Hypothalamus (tissue), 51 donors: ENCODE measurements at regions not wholly inside any gene's neighbourhood (a gene's known extent, or its start where the extent isn't known, plus 50 kb on each side); places are given as distances from the start of the nearest gene placed in this dataset.
A peak's percentile ranks its signal among the peaks of the same experiment; 100 is the strongest.

ENCODE experiments used
- DNase-seq, 51 donors: peaks; one replicate each; lab custom pipeline; 2025; lab: John Stamatoyannopoulos, UW

DNA sequence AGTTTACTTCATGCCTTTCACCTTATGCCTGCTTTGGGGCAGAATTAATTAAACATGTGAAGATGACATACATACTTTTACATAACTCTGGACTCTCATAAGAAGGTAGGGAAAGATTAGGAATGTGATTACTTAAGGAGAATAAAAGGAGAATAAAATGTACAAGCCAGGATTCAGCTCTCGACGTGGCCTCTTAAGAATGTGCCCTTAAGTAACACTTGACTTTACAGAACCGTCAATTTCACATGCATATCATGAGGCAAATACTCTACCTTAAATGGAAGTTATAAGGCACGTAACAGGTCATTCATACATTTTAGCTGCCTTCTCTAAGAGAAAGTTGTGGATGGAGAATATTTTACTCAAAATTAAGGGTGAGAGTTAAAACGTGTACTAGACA lies 263.7 kb upstream of the LMCD1 start:
- no peak for DNase-seq

DNA sequence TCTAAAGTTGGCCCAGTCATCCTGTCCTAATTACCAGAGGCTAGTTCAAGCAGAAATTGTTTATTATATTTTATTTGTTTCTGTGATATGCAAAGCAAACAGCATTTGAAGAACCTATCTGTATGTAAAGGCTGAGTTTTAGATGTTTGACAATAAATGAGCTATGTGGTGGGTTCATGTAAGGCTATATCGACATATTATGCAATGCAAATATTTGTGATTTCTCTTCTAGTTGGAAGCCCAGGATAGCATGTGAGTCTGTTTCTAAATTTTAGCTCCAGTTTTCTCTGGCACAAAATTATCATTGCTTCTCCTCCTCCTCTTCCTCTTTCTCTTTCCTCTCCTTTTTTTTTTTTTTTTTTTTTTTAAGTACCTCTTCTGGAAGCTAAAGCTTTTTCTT lies 263.2 kb upstream of the LMCD1 start:
- DNase-seq, result no peak

DNA sequence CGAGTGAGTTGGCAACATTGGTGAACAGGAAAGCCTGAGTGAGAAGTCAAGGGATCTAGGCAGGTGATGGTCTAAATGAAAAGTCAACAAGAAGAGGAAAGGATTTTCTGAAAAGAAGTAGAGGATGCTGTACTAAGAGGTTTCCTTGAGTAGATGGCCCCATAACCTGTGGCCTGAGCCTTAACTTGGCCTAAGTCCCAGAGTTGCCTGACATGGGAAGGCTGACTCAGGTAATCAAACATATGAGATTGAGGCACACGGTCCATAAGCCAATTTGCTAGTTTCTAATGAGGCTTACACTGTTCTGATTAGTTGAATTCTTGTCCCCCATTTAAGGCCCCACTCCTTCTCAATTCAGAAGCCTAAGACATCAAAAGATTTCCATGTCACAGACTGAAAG lies 262.5 kb upstream of the LMCD1 start:
- no peak for DNase-seq

DNA sequence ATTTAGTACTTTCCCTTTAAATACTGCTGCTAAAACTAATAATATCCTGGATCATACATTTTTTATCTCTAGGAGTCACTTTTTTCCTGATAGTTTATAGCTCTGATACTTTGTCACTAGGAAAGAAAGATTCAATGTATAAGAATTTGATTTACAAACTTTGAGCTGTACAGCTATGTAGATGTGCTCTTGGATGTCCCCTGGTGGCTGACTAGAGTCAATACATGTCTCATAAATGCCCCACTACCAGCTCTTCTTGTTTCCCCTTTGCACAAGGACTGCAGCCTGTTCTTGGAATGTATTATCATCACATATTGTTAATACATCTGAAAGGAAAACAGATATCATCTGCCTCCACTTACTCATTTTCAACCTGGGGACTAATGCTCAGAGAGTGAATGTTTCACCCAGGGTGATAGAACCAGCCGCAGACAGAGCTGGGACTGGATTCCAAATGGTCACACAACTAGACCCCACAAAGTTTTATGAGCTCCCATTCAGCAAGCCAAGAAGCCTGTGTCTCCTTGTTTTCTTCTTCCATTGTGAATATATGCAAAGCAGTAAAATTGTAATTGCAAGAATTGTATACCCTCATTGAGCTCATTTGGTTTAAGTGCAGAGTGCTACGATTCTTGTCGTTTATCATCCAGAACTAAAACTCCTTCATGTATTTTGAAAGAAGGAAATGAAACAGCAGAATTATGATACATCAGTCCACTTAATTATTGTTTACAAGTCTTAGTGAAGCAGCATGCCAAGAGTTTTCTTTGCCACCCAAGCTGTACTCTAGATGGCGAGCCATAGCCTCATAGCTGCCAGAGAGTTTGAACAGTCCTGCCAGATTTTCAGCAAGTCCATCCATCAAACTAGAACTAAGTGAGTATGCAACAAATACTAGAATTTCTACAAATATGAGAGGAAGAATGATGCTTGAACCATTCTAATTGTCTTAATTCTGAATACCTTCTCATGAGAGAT lies 261.6 kb upstream of the LMCD1 start:
- DNase-seq, result peak in 7 of 51 donors; percentile 1 to 20 (median 6)

DNA sequence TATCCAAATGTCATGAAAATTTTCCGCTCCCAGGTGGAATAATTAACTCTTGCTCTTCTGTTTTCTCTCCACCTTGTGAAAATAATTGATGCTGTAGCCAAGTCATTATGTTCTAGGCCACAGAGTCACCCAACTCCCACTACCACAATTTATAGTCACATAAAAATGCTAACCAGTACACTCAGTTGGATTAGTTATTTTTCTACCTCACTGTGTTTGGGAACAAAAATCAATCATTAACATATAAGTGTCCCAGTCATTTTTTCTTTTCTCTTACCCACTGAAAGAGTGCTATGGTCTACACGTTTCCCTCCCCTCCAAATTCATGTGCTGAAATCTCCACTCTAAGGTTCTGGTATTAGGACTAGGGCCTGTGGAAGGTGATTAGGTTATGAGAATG lies 255.6 kb upstream of the LMCD1 start:
- DNase-seq, result no peak

DNA sequence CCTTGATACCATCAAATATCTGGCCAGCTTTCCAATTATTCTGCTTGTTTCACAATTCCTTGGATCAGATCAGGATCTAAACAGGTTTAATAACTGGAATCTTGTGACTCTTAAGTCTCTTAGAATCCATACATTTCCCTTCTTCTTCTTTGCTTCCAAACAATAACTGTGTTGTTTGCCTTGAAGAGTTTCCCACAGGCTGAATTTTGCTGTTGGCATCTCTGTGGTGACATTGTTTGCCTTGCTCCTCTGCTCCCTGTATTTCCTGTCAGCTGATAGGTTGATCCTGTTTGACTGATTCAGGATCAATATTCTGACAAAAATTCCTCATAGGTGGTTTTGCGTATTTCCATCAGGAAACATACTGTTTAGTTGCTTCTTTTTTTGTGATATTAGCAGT lies 248.4 kb upstream of the LMCD1 start:
- no peak for DNase-seq

DNA sequence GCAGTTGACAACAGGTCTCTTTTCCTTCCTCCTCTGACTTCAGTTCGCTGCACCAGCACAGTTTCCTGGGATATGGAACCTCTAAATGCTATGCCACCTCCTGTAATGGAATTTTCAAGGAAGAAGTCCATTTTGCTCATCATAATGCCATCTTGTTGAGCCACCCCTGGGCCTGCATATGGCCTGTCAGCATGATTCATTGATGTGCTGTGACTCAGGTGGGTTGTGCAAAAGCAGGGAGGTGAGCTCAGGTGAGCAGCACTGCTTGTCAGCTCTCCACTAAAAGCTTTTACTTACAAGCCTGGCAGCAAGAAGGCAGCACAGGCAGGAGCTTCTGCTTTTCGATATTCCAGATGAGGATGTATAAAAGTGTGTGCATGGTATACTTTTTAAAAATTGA lies 247.1 kb upstream of the LMCD1 start:
- no peak for DNase-seq

DNA sequence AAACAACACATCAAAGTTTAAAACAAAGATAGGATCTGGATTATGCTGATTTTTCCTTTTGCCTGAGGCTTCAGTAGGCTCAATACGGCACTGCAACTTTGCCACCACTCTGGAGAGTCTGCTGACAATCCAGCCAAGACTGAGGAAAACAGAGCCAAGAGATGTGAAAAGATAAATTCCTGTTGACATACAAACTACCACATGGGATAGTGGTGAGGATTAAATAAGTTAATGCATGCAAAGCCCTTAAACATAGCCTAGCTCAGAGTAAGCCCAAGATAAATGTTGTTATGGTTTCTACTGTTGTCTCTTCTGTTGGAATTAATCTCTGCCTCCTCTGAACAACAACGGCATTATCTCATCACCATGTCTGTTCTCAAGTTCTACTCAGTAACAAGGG lies 245.9 kb upstream of the LMCD1 start:
- no peak for DNase-seq

DNA sequence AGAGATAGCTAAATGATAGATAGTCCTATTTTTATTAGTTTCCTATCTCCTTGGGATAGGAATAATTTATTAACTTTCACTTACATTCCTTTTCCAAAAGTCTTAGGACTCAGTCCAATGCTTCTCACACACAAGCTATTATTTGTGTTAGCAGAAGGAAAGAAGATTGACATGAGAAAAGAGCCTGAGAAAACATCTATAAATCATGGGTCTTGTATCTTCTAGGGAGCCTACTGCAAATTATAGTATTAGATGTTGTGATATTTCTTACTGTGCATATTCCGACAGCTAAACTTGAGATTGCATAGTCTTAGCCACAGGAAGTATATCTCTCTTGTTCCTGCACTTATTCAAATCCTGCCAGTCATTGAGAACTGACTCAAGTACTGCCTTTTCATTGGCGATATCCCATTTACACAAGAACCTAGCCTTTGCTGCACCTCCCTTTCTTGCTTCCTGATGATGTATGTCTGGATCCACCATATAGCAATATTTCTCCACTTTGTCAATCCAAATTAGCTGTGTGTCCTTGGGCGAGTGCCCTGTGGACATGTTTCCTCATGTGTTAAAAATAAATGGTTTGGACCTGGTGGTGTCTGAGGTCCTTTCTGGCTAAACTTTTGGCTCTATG lies 245.1 kb upstream of the LMCD1 start:
- DNase-seq, result no peak

DNA sequence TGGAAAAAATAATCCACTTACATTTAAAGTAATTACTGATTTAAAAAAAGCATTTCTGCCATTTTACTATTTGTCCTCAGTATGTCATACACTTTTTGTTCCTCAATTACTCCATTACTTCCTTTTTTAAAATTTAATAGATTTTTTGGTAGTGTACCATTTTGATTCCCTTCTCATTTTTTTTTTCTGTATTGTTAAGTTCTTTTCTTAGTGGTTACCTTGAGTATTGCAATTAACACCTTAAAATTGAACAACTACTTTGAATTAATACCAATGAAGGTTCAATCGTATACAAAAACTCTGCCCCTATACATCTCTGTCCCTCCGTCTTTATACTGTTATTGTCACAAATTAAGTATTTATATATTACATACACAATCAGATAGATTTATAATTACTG lies 240.6 kb upstream of the LMCD1 start:
- DNase-seq, result no peak

DNA sequence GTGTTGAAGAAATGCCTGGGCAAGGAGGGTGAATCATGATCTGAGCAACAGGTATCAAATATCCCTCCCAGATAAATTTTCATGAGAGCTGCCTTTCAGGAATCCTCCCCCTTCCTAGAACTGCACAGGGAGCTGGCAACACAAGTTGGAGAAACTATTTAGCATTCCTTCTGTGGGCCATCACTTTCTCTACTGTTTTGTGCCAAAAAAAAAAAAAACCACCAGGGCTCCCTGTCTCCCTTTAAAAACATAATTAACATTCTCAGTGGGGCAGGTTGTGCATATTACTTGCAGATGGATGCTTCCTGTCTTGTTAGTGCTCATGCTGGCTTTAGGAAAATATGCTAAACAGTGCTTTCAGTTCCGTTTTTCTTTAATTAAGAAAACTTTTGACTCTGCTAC lies 234.9 kb upstream of the LMCD1 start:
- DNase-seq, result no peak

DNA sequence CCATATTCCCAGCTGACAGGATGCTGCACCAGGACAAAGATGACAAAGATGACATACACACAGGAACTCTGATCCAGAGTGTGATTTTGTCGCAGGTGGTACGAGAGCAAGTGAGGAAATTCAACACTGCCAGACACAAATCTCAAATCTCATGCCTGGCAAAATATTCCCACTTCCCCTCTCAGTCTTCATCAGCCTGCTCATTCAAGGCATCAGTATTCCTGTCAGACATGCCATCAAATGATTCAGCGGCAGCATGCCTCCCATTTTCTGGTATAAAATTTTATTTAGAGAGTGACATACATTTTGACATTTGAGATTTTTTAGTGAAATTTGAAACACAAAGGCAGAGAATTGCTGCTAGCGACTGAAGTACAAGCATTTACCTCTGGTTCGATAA lies 228.1 kb upstream of the LMCD1 start:
- no peak for DNase-seq

DNA sequence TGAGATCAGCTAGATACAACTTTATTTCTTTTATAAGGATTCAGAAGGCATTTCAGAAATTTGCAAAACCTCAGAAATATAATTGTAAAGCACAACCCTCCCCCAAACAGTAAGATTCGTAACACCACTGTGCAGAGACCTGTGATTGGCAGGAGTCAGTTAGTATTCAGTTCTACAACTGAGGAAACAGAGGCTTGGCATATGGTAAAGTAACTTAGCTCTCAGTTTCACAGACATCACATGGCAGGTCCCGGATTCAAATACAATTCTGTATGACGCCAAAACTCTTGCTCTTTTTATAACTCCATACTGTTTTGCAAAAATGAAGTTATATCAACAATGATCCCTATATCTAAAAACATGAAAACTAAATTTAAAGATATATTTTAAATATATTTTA lies 225.6 kb upstream of the LMCD1 start:
- DNase-seq, result no peak

DNA sequence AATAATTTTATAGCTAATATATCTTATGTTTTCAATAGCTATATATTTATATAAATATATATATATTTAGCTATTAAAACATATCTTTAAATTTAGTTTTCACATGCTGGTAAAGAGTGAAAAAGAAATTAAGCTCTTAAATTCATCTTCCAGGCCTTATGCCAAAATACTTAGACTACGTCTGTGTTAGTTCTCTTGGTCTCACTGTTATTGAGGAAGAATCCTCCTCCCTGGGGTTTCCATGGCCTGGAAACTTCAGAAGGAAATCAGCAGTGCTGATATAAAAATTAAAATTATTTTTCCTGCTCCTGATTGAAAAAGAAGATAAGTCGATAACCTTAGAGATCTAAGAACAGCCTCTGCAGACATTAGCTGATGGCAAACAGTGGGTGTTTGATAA lies 225.1 kb upstream of the LMCD1 start:
- no peak for DNase-seq

DNA sequence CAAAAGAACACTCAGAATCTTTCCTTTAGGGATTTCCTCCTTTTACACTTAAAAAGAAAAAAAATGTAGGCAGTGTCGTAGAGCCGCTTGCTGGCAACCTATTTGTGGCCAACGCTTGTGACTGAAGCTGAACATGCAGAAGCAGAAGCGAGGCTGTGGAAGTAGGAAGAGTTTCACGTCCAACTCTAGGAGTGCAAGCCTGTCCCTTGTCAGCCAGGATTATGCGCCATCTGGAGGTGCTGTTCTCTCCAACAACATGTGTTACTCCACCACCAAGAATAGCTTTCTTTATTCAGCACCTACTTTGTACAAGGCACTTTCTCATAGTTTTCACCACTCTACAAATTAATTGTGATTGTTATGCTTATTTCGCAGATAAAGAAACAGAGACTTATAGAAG lies 223.2 kb upstream of the LMCD1 start:
- DNase-seq, result peak in 1 of 51 donors; percentile 3

DNA sequence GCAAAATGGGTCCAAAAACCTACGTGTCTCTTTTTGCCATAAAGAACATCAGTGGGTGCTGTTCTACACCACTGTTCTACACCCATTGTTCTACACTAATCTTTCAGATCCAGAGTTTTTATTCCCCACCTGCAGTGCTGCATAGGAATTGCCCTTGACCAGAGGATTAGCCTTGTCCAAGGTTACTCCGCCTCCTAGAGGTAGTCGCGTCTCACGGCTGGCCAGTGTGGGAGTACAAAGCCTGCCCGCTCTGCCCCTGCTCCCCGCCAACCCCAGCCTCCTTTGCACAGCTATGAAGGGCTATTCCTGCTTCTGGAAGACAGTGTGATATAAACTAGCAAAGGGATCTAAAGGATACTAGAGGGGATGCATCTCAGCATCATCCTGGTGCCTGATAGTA lies 222.1 kb upstream of the LMCD1 start:
- DNase-seq, result no peak

DNA sequence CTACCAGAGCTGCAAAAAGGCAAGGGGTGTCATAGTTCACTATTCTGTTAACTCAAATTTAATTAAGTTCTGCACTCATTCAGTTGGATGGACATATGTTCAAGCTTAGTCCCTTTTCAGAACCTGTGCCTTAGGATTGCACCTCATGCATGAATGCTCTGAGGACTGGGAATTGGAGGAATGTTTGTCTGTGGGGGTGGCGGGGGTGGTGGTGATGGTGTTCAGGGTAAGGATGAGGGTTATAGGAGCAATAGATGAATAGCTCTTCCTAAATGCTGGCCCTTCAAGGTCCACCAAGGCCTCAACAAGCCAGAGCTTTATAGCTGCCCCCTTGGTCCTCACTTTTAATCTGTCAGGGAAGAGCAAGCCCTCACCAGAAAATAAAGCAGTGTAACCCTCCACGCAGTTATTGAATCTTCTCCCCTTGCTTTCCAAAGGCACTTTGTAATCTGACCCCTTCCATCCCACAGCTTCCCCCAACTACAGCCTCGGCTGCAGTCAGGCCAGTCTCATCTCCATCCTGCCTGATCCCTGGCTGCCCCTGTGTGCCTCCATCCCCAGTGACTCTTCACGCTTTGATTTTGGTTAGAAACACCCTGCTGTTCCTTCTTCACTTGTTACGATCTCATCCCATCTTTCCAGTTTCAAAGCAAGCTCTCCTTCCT lies 221.6 kb upstream of the LMCD1 start:
- no peak for DNase-seq

DNA sequence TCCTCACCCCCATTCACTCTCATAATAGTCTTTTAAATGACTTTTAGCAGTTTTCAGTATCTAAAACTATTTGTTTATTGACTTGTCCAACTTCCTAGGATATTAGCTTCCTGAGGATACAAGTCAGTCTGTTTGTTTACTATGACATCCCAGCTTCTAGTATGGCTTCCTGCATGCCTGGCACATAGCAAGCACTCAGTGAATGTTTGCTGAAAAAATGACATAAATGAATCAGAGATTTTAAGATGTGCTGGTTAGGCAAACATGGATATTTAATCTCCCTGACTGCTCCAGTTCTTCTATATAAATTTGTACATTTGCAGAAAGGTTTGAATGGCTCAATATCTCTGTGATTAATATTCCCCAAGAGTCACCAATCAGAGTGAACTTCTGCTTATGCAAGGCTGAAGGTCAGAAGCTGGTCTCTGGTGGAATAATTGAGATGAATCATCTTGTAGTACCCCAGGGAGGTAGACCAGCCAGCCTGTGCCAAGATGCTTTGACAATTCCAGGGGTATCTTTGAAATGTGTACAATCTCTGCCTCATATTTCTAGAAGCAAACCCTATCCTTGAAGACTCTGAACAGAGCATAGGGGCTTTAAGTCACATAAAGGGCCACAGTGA lies 219.0 kb upstream of the LMCD1 start:
- no peak for DNase-seq

DNA sequence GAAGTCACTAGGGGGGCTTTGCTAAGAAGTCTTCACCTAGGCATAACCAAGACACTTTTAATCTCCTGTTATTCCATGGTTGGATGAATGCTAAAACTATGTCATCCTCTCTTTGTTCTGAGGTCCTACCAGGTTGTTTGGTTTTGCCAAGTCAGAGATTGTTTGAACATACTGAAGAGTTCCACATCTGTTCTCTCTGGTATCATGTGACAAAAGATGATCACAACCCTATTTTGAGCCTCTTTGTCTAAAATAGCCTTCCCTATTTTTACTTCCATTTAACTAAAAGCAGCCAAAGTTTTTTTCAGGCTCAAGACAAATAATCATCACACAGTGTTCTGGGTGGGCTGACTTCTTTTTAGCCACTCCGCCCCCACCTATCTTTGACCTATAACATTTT lies 218.4 kb upstream of the LMCD1 start:
- no peak for DNase-seq

DNA sequence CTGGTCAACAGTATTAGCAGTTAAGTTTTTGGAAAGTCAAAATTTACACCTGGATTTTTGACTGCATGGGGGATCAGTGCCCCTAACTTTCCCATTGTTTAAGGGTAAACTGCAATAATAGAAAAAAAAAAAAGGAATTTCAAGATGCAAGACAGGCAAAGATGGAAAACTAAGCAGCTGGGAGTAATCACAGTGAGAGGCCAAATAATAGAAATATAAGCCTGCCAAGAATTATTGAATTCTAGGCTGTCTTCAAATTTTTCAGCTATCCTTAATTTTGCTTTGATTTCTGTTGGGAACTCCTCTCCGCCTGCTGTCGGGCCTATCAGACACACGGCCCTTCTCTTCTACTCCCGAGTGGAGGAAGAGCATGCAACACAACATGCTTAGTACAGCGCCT lies 215.5 kb upstream of the LMCD1 start:
- DNase-seq, result no peak

DNA sequence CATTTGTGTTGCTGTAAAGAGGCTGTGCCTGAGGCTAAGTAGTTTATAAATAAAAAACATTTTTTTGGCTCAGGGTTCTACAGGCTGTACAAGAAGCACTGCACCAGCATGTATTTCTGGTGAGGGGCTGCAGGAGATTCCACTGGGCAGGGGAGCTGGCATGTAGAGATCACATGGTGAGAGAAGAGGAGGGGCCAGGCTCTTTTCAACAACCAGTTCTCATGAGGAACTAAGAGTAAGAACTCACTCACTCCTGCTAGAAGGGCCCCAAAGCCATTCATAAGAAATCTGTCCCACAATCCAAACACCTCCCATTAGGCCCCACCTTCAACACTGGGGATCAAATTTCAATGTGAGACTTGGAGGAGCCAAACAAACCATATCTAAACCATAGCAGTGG lies 214.9 kb upstream of the LMCD1 start:
- DNase-seq, result no peak
